ENCODE measurements at regions not wholly inside any gene's neighbourhood (a gene's known extent, or its start where the extent isn't known, plus 50 kb on each side); places are given as distances from the start of the nearest gene placed in this dataset.

GRCh38 chr16:86734543-86735460 lies 156.5 kb downstream of the FOXL1 start (continued):
- TF ChIP-seq ZBTB33 (IDR thresholded peaks at IDR 0.05) = no peak
- no peak for TF ChIP-seq RXRA (IDR thresholded peaks at IDR 0.05)
- no peak for TF ChIP-seq REST (IDR thresholded peaks at IDR 0.05)
- no peak for TF ChIP-seq TAF1 (conservative IDR thresholded peaks at IDR 0.05)
- TF ChIP-seq MAX (IDR thresholded peaks at IDR 0.05) = no peak

- no peak for DNase-seq (ENCODE audit: low spot score)
- H3K9me3 ChIP-seq (ENCODE audit: control insufficient read depth in 4 of 4, low read length in 3 of 4) = no peaks in the 10 kb centered on the region
- peaks cover 0 to 10% (median 0%) of the 10 kb centered on the region in 4 donors for H3K27me3 ChIP-seq (ENCODE audit: control insufficient read depth in 4 of 4, insufficient read depth in 4 of 4, low read length in 3 of 4)
- no peaks in the 10 kb centered on the region for H3K4me1 ChIP-seq (ENCODE audit: control insufficient read depth in 4 of 4, insufficient read depth in 4 of 4, low read length in 3 of 4)
- WGBS = 69% methylated on average over 2 of the region's 2 CpGs
- no peaks in the 10 kb centered on the region for H3K36me3 ChIP-seq (ENCODE audit: control insufficient read depth in 4 of 4, insufficient read depth in 3 of 4, low read depth in 1 of 4, low read length in 3 of 4)
- no peak overlapping the region for H3K9ac ChIP-seq (ENCODE audit: low read depth in 1 of 2, low read length in 2 of 2)
- TF ChIP-seq FOXA2 (IDR thresholded peaks at IDR 0.05) = no peak
- no peak for TF ChIP-seq ATF3 (IDR thresholded peaks at IDR 0.05)
- no peak for TF ChIP-seq HNF4A (conservative IDR thresholded peaks at IDR 0.05)
- TF ChIP-seq CTCF (IDR thresholded peaks at IDR 0.05; ENCODE audit: low read depth, low read length, missing input control) = no peak
- no peak for TF ChIP-seq YY1 (IDR thresholded peaks at IDR 0.05)
- no peak for TF ChIP-seq RXRA (IDR thresholded peaks at IDR 0.05)
- no peak for TF ChIP-seq RAD21 (IDR thresholded peaks at IDR 0.05)
- TF ChIP-seq HNF4G (IDR thresholded peaks at IDR 0.05) = no peak
- TF ChIP-seq FOXA1 (IDR thresholded peaks at IDR 0.05) = no peak
- TF ChIP-seq JUND (IDR thresholded peaks at IDR 0.05) = no peak
- no peak overlapping the region for H3K4me3 ChIP-seq (ENCODE audit: low read depth in 1 of 3, low read length in 3 of 3)
- H3K27ac ChIP-seq (ENCODE audit: low read depth in 1 of 2, low read length in 2 of 2) = no peak overlapping the region
Measured at GRCh38 chr16:86735727-86736126, 157.4 kb downstream of the FOXL1 start.

Data from liver (tissue), 8 donors.